WTC11 (cell line): ENCODE measurements at regions not wholly inside any gene's neighbourhood (a gene's known extent, or its start where the extent isn't known, plus 50 kb on each side); places are given as distances from the start of the nearest gene placed in this dataset.
A peak's percentile ranks its signal among the peaks of the same experiment; 100 is the strongest.

Experiments used
- ATAC-seq: fragments of 200-7000 bp; cut with Tn5 transposase; 2 replicates; pipeline ENCODE4 v1.10.0; 2021; ENCODE audit warnings: mild to moderate bottlenecking, moderate library complexity
- CTCF ChIA-PET: fragments of 300-600 bp; sonication (Branson Sonifier 250); formaldehyde crosslinking; loops from one replicate; lab custom pipeline; 2021; ENCODE audit warnings: antibody characterized with exemption; lab: Charles Lee
- POLR2A ChIA-PET: fragments of 350-600 bp; sonication (Branson Sonifier 250); formaldehyde crosslinking; loops from one replicate; lab custom pipeline; 2021; ENCODE audit warnings: antibody characterized with exemption; lab: Charles Lee
- DNase-seq: peaks from one replicate; pipeline ENCODE4 v3.0.0; 2021; ENCODE audit warnings: low spot score
- H3K27ac Mint-ChIP-seq: 2 replicates; pipeline ENCODE4 v1.8.0; 2021; ENCODE audit warnings: mixed read lengths
- H3K27me3 Mint-ChIP-seq: 2 replicates; pipeline ENCODE4 v1.8.0; 2021; ENCODE audit warnings: low read depth, mild to moderate bottlenecking, moderate library complexity, mixed read lengths
- H3K36me3 Mint-ChIP-seq: 2 replicates; pipeline ENCODE4 v1.8.0; 2021; ENCODE audit warnings: mixed read lengths
- H3K4me1 Mint-ChIP-seq: 2 replicates; pipeline ENCODE4 v1.8.0; 2022; ENCODE audit warnings: mixed read lengths
- H3K4me3 Mint-ChIP-seq: 2 replicates; pipeline ENCODE4 v1.8.0; 2021; ENCODE audit warnings: mild to moderate bottlenecking, moderate library complexity, mixed read lengths
- H3K9me3 Mint-ChIP-seq: 2 replicates; pipeline ENCODE4 v1.8.0; 2021; ENCODE audit warnings: mixed read lengths
- AFF4 ChIP-seq: sonication (generic); formaldehyde crosslinking; IDR thresholded peaks from 2 replicates; pipeline ENCODE4 v1.8.1; 2023; ENCODE audit warnings: mild to moderate bottlenecking, missing genetic modification reagents, borderline replicate concordance
- AR ChIP-seq: fragments of 250-450 bp; sonication (Bioruptor Pico); IDR thresholded peaks from 2 replicates; pipeline ENCODE4 v1.9.0; 2021; ENCODE audit warnings: mild to moderate bottlenecking
- CBFB ChIP-seq: sonication (generic); formaldehyde crosslinking; IDR thresholded peaks from 2 replicates; pipeline ENCODE4 v1.8.1; 2022; ENCODE audit warnings: mild to moderate bottlenecking, low read depth, missing genetic modification reagents
- ELF4 ChIP-seq: sonication (generic); formaldehyde crosslinking; IDR thresholded peaks from 2 replicates; pipeline ENCODE4 v1.8.1; 2022; ENCODE audit warnings: low read depth, mild to moderate bottlenecking, moderate library complexity, missing genetic modification reagents
- EMX1 ChIP-seq: fragments of 250-450 bp; sonication (Bioruptor Pico); IDR thresholded peaks from 2 replicates; pipeline ENCODE4 v1.8.0; 2021; ENCODE audit warnings: mild to moderate bottlenecking
- FOXK1 ChIP-seq: sonication (generic); formaldehyde crosslinking; IDR thresholded peaks from 2 replicates; pipeline ENCODE4 v1.8.0; 2022; ENCODE audit warnings: mild to moderate bottlenecking, moderate library complexity, missing genetic modification reagents
- FOXP1 ChIP-seq: sonication (generic); formaldehyde crosslinking; IDR thresholded peaks from 2 replicates; pipeline ENCODE4 v1.8.0; 2022; ENCODE audit warnings: missing genetic modification reagents, mild to moderate bottlenecking, moderate library complexity, borderline replicate concordance
- FOXP4 ChIP-seq: sonication (generic); formaldehyde crosslinking; IDR thresholded peaks from 2 replicates; pipeline ENCODE4 v1.8.0; 2022; ENCODE audit warnings: mild to moderate bottlenecking, missing genetic modification reagents
- GABPB1 ChIP-seq: sonication (generic); formaldehyde crosslinking; IDR thresholded peaks from 2 replicates; pipeline ENCODE4 v1.8.1; 2023; ENCODE audit warnings: mild to moderate bottlenecking, missing genetic modification reagents
- JAZF1 ChIP-seq: fragments of 250-450 bp; sonication (Bioruptor Pico); IDR thresholded peaks from 2 replicates; pipeline ENCODE4 v1.9.0; 2021; ENCODE audit warnings: moderate library complexity, mild to moderate bottlenecking, inconsistent platforms
- JUN ChIP-seq: sonication (generic); formaldehyde crosslinking; IDR thresholded peaks from 2 replicates; pipeline ENCODE4 v1.8.0; 2023; ENCODE audit warnings: mild to moderate bottlenecking, missing genetic modification reagents
- KAT7 ChIP-seq: sonication (generic); formaldehyde crosslinking; IDR thresholded peaks from 2 replicates; pipeline ENCODE4 v1.8.1; 2023; ENCODE audit warnings: missing genetic modification reagents, mild to moderate bottlenecking, borderline replicate concordance
- MXD4 ChIP-seq: fragments of 250-450 bp; sonication (Bioruptor Pico); IDR thresholded peaks from 2 replicates; pipeline ENCODE4 v1.8.0; 2021; ENCODE audit warnings: mild to moderate bottlenecking, moderate library complexity, borderline replicate concordance
- MYBL2 ChIP-seq: sonication (generic); formaldehyde crosslinking; IDR thresholded peaks from 2 replicates; pipeline ENCODE4 v1.8.1; 2023; ENCODE audit warnings: mild to moderate bottlenecking, moderate library complexity, missing genetic modification reagents
- NR1H2 ChIP-seq: sonication (generic); formaldehyde crosslinking; IDR thresholded peaks from 2 replicates; pipeline ENCODE4 v1.9.0; 2021; ENCODE audit warnings: mild to moderate bottlenecking, moderate library complexity, missing genetic modification reagents
- NR2C2 ChIP-seq: sonication (generic); formaldehyde crosslinking; IDR thresholded peaks from 2 replicates; pipeline ENCODE4 v1.8.0; 2022; ENCODE audit warnings: mild to moderate bottlenecking, missing genetic modification reagents
- RELA ChIP-seq: sonication (generic); formaldehyde crosslinking; IDR thresholded peaks from 2 replicates; pipeline ENCODE4 v1.8.1; 2022; ENCODE audit warnings: missing genetic modification reagents, mild to moderate bottlenecking, borderline replicate concordance
- SP1 ChIP-seq: sonication (generic); formaldehyde crosslinking; conservative IDR thresholded peaks from 2 replicates; pipeline ENCODE4 v1.8.1; 2022; ENCODE audit warnings: missing genetic modification reagents
- ZNF396 ChIP-seq: fragments of 250-450 bp; sonication (Bioruptor Pico); IDR thresholded peaks from 2 replicates; pipeline ENCODE4 v1.8.0; 2021; ENCODE audit warnings: mild to moderate bottlenecking, moderate library complexity, borderline replicate concordance

GRCh38 chr14:39884091-39884490 is 451.9 kb upstream of the FBXO33 start:
- ATAC-seq (no peak), DNase-seq (no peak)
- Mint-ChIP-seq H3K9me3 (peaks cover 22% of the 10 kb centered on the region), H3K27me3 (no peaks in the 10 kb centered on the region)
- POLR2A ChIA-PET, result no interaction called here
- no peak for TF ChIP-seq JAZF1
- no peak for TF ChIP-seq SP1 (CRISPR knock-in tag)
- no peak for TF ChIP-seq KAT7 (CRISPR knock-in tag)
- TF ChIP-seq GABPB1, result no peak
- TF ChIP-seq CBFB, result no peak
- TF ChIP-seq, all 79 proteins: peak for 0
- CTCF ChIA-PET, result no interaction called here
- no peak overlapping the region for H3K4me3 Mint-ChIP-seq
- H3K4me1 Mint-ChIP-seq, result peaks cover 25% of the 10 kb centered on the region
- peaks cover 6% of the 10 kb centered on the region; the same call in 1 of the 2 replicates for H3K36me3 Mint-ChIP-seq
- no peak overlapping the region for H3K27ac Mint-ChIP-seq

GRCh38 chr14:39880965-39881364 is 448.7 kb upstream of the FBXO33 start:
- DNase-seq (no peak), ATAC-seq (no peak)
- Mint-ChIP-seq H3K27ac (peak overlapping the region; percentile 46; the same call in 1 of the 2 replicates), H3K9me3 (no peaks in the 10 kb centered on the region), H3K4me1 (peaks cover 52% of the 10 kb centered on the region), H3K4me3 (no peak overlapping the region), H3K36me3 (no peaks in the 10 kb centered on the region), H3K27me3 (no peaks in the 10 kb centered on the region)
- no peak for TF ChIP-seq MYBL2
- no peak for TF ChIP-seq ELF4 (CRISPR knock-in tag)
- TF ChIP-seq EMX1 (CRISPR knock-in tag), result no peak
- POLR2A ChIA-PET, result no interaction called here
- CTCF ChIA-PET, result no interaction called here

GRCh38 chr14:39880106-39880695 is 448.0 kb upstream of the FBXO33 start:
- peak overlapping the region; percentile 89 for H3K27ac Mint-ChIP-seq
- CTCF ChIA-PET, result no interaction called here
- no peaks in the 10 kb centered on the region for H3K27me3 Mint-ChIP-seq
- no peaks in the 10 kb centered on the region for H3K9me3 Mint-ChIP-seq
- ATAC-seq, result peak; percentile 94
- no peak for DNase-seq
- peaks cover 52% of the 10 kb centered on the region for H3K4me1 Mint-ChIP-seq
- POLR2A ChIA-PET, result no interaction called here
- H3K4me3 Mint-ChIP-seq, result no peak overlapping the region
- H3K36me3 Mint-ChIP-seq, result no peaks in the 10 kb centered on the region
- TF ChIP-seq SP1 (CRISPR knock-in tag), result no peak
- no peak for TF ChIP-seq ZNF396 (CRISPR knock-in tag)
- TF ChIP-seq JUN (CRISPR knock-in tag), result no peak
- TF ChIP-seq NR2C2 (CRISPR knock-in tag), result no peak
- no peak for TF ChIP-seq FOXP1
- TF ChIP-seq NR1H2, result no peak
- no peak for TF ChIP-seq FOXK1 (CRISPR knock-in tag)
- TF ChIP-seq FOXP4 (CRISPR knock-in tag), result no peak
- TF ChIP-seq AFF4 (CRISPR knock-in tag), result no peak
- TF ChIP-seq MXD4 (CRISPR knock-in tag), result no peak
- no peak for TF ChIP-seq RELA (CRISPR knock-in tag)
- no peak for TF ChIP-seq AR (CRISPR knock-in tag)
